T-helper 1 cell treated with Interleukin-12 subunit alpha and Interleukin-12 subunit beta and Interleukin-4 antibody, amounts not matched to agents 30 ng/mL and 1 ng/mL, for 36 hours (primary cell): ENCODE measurements at regions not wholly inside any gene's neighbourhood (a gene's known extent, or its start where the extent isn't known, plus 50 kb on each side); places are given as distances from the start of the nearest gene placed in this dataset.

ENCODE experiments used
- intact Hi-C: fragments of 100-400 bp; cut with micrococcal nuclease; formaldehyde crosslinking; loops from one replicate; pipeline ENCODE4 v1.15.1; 2024

- intact Hi-C loops: no loop called here
These were observed 764.9 kb downstream of the TECRL start for GRCh38 chr4:63644396-63644795.

GRCh38 chr4:63637270-63637669 is 772.0 kb downstream of the TECRL start:
- intact Hi-C loops: no loop called here

GRCh38 chr4:63632858-63633257 is 776.4 kb downstream of the TECRL start:
- intact Hi-C loops: no loop called here

DNA sequence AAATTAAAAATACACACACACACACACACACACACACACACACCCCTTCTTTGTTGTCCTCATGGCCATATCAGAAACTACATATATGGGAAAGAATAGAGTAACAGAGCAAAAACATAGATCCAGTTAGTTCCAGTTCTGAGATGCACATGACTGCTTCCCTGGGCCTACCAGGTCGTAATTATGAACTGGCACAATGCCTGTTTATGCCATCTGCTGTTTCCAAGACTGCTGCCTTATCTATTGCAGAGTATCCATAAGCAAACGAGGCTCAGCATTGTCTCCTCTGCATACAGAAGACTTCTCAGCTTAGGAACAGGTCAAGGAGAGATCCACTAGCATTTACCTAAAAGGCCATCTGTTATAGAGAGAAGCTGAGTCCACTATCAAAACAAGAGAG is 789.0 kb downstream of the TECRL start:
- intact Hi-C loops: no loop called here

DNA sequence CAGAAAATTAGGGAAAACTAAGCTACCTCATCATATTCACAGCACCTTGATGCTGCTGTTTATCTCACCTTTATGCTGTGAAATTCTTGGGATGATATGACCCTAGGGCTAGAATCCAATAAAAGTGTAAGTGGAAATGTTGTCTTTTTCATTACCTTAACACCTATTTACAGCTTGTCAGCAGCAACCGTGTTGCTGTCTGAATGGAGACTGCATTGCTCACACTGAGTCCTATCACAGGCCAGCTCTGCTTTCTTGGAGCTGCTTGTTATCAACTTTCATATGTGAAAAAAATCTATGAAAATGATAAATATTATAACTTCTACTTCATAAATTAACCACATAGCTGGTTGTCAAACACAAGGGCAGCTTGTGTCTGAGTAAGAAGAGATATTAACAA is 789.5 kb downstream of the TECRL start:
- intact Hi-C loops: no loop called here

DNA sequence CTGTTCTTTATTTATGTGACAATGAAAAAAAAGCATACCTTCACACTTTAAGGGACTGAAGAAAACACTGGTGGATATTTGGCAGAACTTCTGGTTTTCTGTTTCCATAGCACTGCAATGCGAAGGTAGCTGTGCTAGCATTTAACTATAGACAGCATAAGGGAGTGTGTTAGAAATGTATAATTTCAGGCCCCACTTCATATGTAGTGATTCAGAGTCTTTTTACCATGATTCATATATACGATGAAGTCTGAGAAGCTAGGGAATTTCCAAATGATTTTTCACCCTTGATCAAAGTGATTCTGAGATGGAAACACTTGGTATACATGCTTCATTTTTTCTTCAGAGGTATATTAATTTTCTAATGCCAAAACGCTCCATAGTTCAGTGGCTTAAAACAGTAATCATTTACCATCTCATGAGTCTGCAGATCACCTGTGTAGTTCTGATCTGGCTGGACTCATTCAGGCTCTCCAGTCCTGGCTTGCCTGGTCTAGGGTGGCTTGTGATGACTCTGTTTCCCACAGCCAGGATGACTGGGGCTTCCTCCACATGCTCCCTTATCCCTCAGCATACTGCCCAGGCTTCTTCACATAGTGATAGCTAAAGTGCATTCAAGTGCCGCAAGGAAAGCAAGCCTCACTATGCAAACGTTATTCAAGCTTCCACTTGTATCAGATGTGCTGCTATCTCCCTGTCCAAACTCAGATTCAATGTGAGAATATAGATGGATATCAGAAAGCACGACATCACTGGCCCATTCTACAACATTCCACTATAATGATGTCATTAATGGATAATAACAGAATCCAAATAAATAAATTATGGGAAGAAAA is 790.1 kb downstream of the TECRL start:
- intact Hi-C loops: no loop called here

DNA sequence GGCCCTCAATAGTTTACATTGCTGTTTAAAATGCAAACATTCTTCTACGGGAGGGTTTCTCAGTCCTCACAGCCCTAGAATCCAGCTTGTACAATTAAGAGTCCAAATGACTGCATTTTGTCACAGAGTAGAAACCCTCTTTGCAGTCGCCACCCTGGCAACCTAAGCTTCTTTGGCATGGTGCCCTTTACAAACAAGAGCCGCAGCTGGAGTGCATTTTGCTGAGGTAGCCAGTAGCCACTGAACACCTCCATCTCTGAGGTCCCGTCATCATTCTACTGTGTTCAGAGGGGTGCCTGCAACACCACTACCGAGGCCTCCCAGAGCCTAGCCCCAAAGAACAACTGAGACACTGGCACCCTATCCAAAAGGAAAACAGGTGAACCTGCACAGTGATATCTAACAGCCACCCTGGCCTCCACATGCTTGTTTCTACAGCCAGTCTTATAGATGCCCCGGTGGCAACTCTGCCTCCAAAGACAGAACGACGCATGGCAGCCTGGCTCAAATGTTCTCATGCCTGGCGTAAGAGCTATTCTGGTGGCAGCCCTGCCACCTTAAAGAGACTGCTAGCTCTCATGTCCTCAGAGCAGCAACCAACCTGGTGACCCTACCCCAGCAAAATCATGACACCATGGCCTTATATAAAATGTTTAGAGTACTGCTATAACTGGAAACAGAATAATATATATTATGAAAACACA is 801.9 kb downstream of the TECRL start:
- intact Hi-C loops: no loop called here

- intact Hi-C loops: no loop called here
These were observed 819.5 kb downstream of the TECRL start for GRCh38 chr4:63589796-63590195.

GRCh38 chr4:63583561-63583960 is 825.7 kb downstream of the TECRL start:
- intact Hi-C loops: no loop called here

GRCh38 chr4:63583007-63583406 is 826.2 kb downstream of the TECRL start:
- intact Hi-C loops: no loop called here

- intact Hi-C loops: no loop called here
These were observed 828.3 kb downstream of the TECRL start for GRCh38 chr4:63580796-63581475.

DNA sequence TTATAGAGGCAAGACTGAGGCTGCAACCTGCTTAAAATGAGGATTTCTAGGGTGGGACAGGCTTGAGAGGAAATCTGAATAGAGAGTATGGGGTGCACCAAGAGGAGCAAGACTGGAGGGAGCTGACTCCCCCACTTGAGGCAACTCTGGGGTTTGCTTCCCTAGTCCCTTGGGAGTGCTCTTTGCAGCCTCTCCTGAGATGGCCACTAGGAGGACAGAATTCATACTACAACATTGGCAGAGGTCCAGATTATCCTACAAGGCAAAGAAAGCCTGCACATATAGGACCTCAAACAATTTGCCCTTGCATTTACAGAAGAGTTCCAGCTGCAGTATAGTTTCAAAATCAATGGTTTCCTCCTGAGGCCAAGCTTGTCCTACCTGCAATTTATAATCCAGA is 830.9 kb downstream of the TECRL start:
- intact Hi-C loops: no loop called here

DNA sequence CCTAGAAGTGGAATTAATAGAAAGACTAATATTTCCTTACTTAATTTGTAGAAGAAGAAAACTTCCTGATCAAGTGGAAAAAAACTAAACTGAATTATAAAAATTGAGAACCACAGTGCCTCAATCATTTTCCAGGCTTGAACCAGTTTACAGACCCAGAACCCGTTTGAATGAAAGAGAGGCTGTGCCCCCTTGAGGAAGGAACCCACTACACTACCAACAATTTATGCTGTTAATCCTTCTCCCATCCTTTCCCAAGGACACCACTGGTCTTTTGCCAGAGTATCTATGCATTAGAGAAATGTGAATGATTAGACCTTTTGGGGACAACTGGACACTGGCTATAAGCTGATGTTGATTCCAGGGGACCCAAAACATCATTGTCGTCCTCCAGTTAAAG is 842.6 kb downstream of the TECRL start:
- intact Hi-C loops: no loop called here

- intact Hi-C loops: no loop called here
These were observed 845.8 kb downstream of the TECRL start for GRCh38 chr4:63563288-63564014.

DNA sequence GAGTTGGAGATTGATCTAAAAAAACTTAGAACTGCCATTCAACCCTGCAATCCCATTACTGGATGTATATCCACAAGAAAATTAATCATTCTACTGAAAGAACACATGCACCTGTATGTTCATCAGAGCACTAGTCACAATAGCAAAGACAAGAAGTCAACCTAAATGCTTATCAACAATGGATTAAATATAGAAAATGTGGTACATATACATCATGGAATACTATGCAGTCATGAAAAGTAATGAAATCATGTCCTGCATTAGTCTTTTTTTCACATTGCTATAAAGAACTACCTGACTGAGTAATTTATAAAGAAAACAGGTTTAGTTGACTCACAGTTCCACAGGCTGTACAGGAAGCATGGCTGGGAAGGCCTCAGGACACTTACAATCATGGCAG is 850.5 kb downstream of the TECRL start:
- intact Hi-C loops: no loop called here

DNA sequence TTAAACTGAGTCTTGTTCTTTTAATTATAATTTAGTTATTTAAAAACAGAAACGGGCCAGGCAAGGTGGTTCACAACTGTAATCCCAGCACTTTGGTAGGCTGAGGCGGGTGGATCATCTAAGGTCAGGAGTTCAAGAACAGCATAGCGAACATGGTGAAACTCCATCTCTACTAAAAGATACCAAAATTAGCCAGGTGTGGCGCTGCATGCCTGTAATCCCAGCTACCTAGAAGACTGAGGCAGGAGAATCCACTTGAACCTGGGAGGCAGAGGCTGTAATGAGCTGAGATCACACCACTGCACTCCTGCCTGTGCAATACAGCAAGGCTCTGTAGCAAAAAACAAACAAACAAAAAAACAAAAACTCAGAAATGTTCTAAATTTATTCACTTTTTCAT is 852.9 kb downstream of the TECRL start:
- intact Hi-C loops: no loop called here

GRCh38 chr4:63553123-63553522 is 856.1 kb downstream of the TECRL start:
- intact Hi-C loops: no loop called here

DNA sequence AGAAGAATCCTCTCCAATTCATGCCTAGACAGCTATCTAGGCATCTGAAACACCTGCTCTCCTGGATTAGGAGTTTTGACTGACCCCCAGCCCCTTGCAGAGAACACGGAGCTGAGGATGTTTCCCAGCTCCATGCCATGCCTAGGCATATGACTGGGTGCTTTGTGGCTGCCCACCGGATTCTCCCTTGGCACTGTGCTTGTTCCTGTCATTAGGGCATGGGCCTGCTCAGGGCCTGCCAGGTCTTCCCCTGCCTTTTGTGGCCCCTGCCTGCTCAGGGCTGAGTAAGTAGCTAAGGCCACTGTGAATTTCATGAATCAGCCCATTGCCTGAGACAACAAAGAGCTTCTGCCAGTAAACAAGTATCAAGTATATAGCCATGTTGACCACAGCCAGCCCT is 867.4 kb downstream of the TECRL start:
- intact Hi-C loops: no loop called here

- intact Hi-C loops: no loop called here
These were observed 879.5 kb downstream of the TECRL start for GRCh38 chr4:63529581-63530337.

GRCh38 chr4:63528256-63528991 is 880.8 kb downstream of the TECRL start:
- intact Hi-C loops: no loop called here
